Mesenchymal stem cell (in vitro differentiated cells and primary cell): ENCODE measurements at regions not wholly inside any gene's neighbourhood (a gene's known extent, or its start where the extent isn't known, plus 50 kb on each side); places are given as distances from the start of the nearest gene placed in this dataset.

Source experiments
- DNase-seq: peaks from one replicate; pipeline ENCODE4 v3.0.0-alpha.2; 2013
- H2AFZ ChIP-seq: one replicate; pipeline ENCODE4 v1.6.1; 2013; ENCODE audit warnings: low read depth, mild to moderate bottlenecking, control low read depth, inconsistent platforms, low read length, moderate library complexity
- H2AK5ac ChIP-seq: 2 replicates; pipeline ENCODE4 v1.6.1; 2013; ENCODE audit warnings: low read length, moderate library complexity, mild to moderate bottlenecking, inconsistent platforms; ENCODE audit not compliant: severe bottlenecking
- H2BK120ac ChIP-seq: one replicate; pipeline ENCODE4 v1.6.1; 2013; ENCODE audit warnings: low read depth, mild to moderate bottlenecking, inconsistent platforms, low read length, moderate library complexity
- H2BK12ac ChIP-seq, 2 experiments: one replicate each; pipeline ENCODE4 v1.6.1; 2013; ENCODE audit warnings: inconsistent platforms in 2 of 2, low read length in 2 of 2, mild to moderate bottlenecking in 2 of 2, moderate library complexity in 2 of 2, control low read depth in 1 of 2
- H2BK15ac ChIP-seq: one replicate; pipeline ENCODE4 v1.6.1; 2013; ENCODE audit warnings: mild to moderate bottlenecking, low read depth, inconsistent platforms; ENCODE audit not compliant: poor library complexity, severe bottlenecking
- H2BK5ac ChIP-seq: 2 replicates; pipeline ENCODE4 v1.6.1; 2013; ENCODE audit warnings: low read depth, mild to moderate bottlenecking, low read length, control low read depth, inconsistent platforms; ENCODE audit not compliant: poor library complexity, severe bottlenecking
- H3K14ac ChIP-seq, 2 experiments: one replicate each; pipeline ENCODE4 v1.6.1; 2013; ENCODE audit warnings: inconsistent platforms in 2 of 2, low read length in 2 of 2, control low read depth in 1 of 2, mild to moderate bottlenecking in 1 of 2, moderate library complexity in 1 of 2
- H3K18ac ChIP-seq, 2 experiments: one replicate each; pipeline ENCODE4 v1.6.1; 2013; ENCODE audit warnings: inconsistent platforms in 2 of 2, low read length in 2 of 2, control low read depth in 1 of 2, low read depth in 1 of 2, mild to moderate bottlenecking in 1 of 2
- H3K23ac ChIP-seq, 2 experiments: one replicate each; pipeline ENCODE4 v1.6.1; 2013; ENCODE audit warnings: inconsistent platforms in 2 of 2, low read length in 2 of 2, mild to moderate bottlenecking in 2 of 2, moderate library complexity in 2 of 2, control low read depth in 1 of 2
- H3K27ac ChIP-seq: 2 replicates; pipeline ENCODE4 v1.5.1; 2013; ENCODE audit warnings: mild to moderate bottlenecking, moderate library complexity, low read length, control low read depth, inconsistent platforms; ENCODE audit not compliant: poor library complexity, severe bottlenecking
- H3K27me3 ChIP-seq, 2 experiments: 2 replicates each; pipeline versions ENCODE4 v1.6.1 to v1.7.0; 2013; ENCODE audit warnings: low read length in 2 of 2, mild to moderate bottlenecking in 2 of 2, moderate library complexity in 2 of 2, control low read depth in 1 of 2, inconsistent platforms in 1 of 2; ENCODE audit not compliant: control insufficient read depth in 1 of 2, insufficient read depth in 1 of 2
- H3K36me3 ChIP-seq, 2 experiments: 2 replicates each; pipeline versions ENCODE4 v1.6.1 to v1.7.0; 2013; ENCODE audit warnings: low read length in 2 of 2, control low read depth in 1 of 2, inconsistent platforms in 1 of 2, low read depth in 1 of 2, mild to moderate bottlenecking in 1 of 2; ENCODE audit not compliant: insufficient read depth in 2 of 2, control insufficient read depth in 1 of 2
- H3K4ac ChIP-seq, 2 experiments: one replicate each; pipeline ENCODE4 v1.6.1; 2013; ENCODE audit warnings: inconsistent platforms in 2 of 2, low read length in 2 of 2, mild to moderate bottlenecking in 2 of 2, moderate library complexity in 2 of 2, control low read depth in 1 of 2, low read depth in 1 of 2
- H3K4me1 ChIP-seq: 2 replicates; pipeline ENCODE4 v1.6.1; 2013; ENCODE audit warnings: low read depth, low read length, control low read depth; ENCODE audit not compliant: control insufficient read depth, insufficient read depth
- H3K4me2 ChIP-seq: 2 replicates; pipeline ENCODE4 v1.6.1; 2013; ENCODE audit warnings: low read length, mild to moderate bottlenecking, inconsistent platforms; ENCODE audit not compliant: poor library complexity, severe bottlenecking
- H3K4me3 ChIP-seq, 2 experiments: 2 replicates each; pipeline versions ENCODE4 v1.5.1 to v1.7.0; 2013; ENCODE audit warnings: low read length in 2 of 2, mild to moderate bottlenecking in 2 of 2, control low read depth in 1 of 2, low read depth in 1 of 2; ENCODE audit not compliant: insufficient read depth in 1 of 2
- H3K79me1 ChIP-seq: replicated peaks from 2 replicates; pipeline ENCODE4 v1.6.1; 2013; ENCODE audit warnings: mild to moderate bottlenecking, control low read depth, low read length, inconsistent platforms; ENCODE audit not compliant: poor library complexity, severe bottlenecking
- H3K9ac ChIP-seq: 2 replicates; pipeline ENCODE4 v1.7.0; 2013; ENCODE audit warnings: mild to moderate bottlenecking, low read length, moderate library complexity
- H3K9me3 ChIP-seq: 2 replicates; pipeline ENCODE4 v1.7.0; 2013; ENCODE audit warnings: mild to moderate bottlenecking, low read length; ENCODE audit not compliant: control insufficient read depth
- H4K8ac ChIP-seq: one replicate; pipeline ENCODE4 v1.6.1; 2013; ENCODE audit warnings: inconsistent platforms, mild to moderate bottlenecking, low read length, moderate library complexity
- H4K91ac ChIP-seq: one replicate; pipeline ENCODE4 v1.6.1; 2013; ENCODE audit warnings: mild to moderate bottlenecking, low read length, inconsistent platforms
- WGBS: methylation state at CpG from one replicate; pipeline ENCODE4 v1.1.7; 2013; ENCODE audit warnings: mixed read lengths; 5-methylcytosine and 5-hydroxymethylcytosine counted together

- no peaks in the 10 kb centered on the region for H3K9me3 ChIP-seq
- H2BK15ac ChIP-seq = no peak overlapping the region
- 98% methylated on average over 9 of the region's 13 CpGs for WGBS
- no peak overlapping the region for H3K27ac ChIP-seq
- no peak overlapping the region for H2BK120ac ChIP-seq
- no peak for DNase-seq
- H3K4me2 ChIP-seq = no peak overlapping the region
- H3K9ac ChIP-seq = no peak overlapping the region
- no peak overlapping the region for H3K4me3 ChIP-seq
- H3K14ac ChIP-seq = no peak overlapping the region
- peak overlapping the region; percentile 7 for H2AFZ ChIP-seq
- H3K4ac ChIP-seq = no peak overlapping the region
- no peak overlapping the region for H4K8ac ChIP-seq
- H3K23ac ChIP-seq = no peak overlapping the region
- H2BK12ac ChIP-seq = no peak overlapping the region
- H2AK5ac ChIP-seq = no peak overlapping the region
- no peaks in the 10 kb centered on the region for H3K79me1 ChIP-seq
- H2BK5ac ChIP-seq = no peak overlapping the region
- no peaks in the 10 kb centered on the region for H3K36me3 ChIP-seq
- no peak overlapping the region for H4K91ac ChIP-seq
- no peaks in the 10 kb centered on the region for H3K4me1 ChIP-seq
- H3K18ac ChIP-seq = no peak overlapping the region
- no peaks in the 10 kb centered on the region for H3K27me3 ChIP-seq
Observed at GRCh38 chr2:122273785-122274419, 518.5 kb downstream of the TSN start.

DNA sequence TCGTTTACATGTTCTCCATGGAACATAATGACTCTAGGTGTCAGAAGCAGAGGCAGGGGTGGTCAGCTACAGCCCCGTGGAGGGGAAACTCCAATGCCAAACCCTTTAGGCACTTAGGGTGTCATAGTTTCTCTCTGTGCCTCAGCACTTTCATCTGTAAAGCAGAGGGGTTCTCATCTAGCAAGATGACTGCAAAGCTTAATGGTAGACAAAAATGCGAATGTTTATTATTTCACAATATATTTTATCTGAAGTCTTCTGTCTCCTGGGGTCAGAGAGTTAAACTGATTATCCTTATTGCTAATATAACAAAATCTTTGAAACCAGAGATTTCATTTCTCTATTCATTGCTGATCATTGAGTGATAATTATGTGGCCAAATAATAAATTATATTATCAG is 522.5 kb downstream of the TSN start:
- no peak overlapping the region for H2BK120ac ChIP-seq
- no peaks in the 10 kb centered on the region for H3K4me1 ChIP-seq
- H2AFZ ChIP-seq = no peak overlapping the region
- H3K4ac ChIP-seq = no peak overlapping the region
- H2BK5ac ChIP-seq = no peak overlapping the region
- no peak overlapping the region for H3K18ac ChIP-seq
- H2BK15ac ChIP-seq = no peak overlapping the region
- H4K91ac ChIP-seq = no peak overlapping the region
- peaks cover 6% of the 10 kb centered on the region for H3K9me3 ChIP-seq
- no peak overlapping the region for H4K8ac ChIP-seq
- no peak overlapping the region for H3K4me3 ChIP-seq
- H3K27me3 ChIP-seq = no peaks in the 10 kb centered on the region
- no peak overlapping the region for H3K23ac ChIP-seq
- H3K14ac ChIP-seq = no peak overlapping the region
- no peak overlapping the region for H3K27ac ChIP-seq
- H3K79me1 ChIP-seq = no peaks in the 10 kb centered on the region
- H2AK5ac ChIP-seq = no peak overlapping the region
- no peaks in the 10 kb centered on the region for H3K36me3 ChIP-seq
- 76% methylated on average over 2 of the region's 3 CpGs for WGBS
- H3K9ac ChIP-seq = no peak overlapping the region
- no peak for DNase-seq
- no peak overlapping the region for H3K4me2 ChIP-seq
- no peak overlapping the region for H2BK12ac ChIP-seq

GRCh38 chr2:122300758-122301157 is 545.3 kb downstream of the TSN start:
- WGBS = 71% methylated on average over 3 of the region's 3 CpGs
- no peak overlapping the region for H3K4ac ChIP-seq
- H3K27me3 ChIP-seq = no peaks in the 10 kb centered on the region
- no peak overlapping the region for H3K27ac ChIP-seq
- H2BK12ac ChIP-seq = no peak overlapping the region
- no peak overlapping the region for H4K8ac ChIP-seq
- no peak overlapping the region for H3K14ac ChIP-seq
- H3K23ac ChIP-seq = no peak overlapping the region
- H3K9me3 ChIP-seq = peaks cover 29% of the 10 kb centered on the region
- H3K36me3 ChIP-seq = no peaks in the 10 kb centered on the region
- H2AFZ ChIP-seq = no peak overlapping the region
- no peaks in the 10 kb centered on the region for H3K79me1 ChIP-seq
- no peak overlapping the region for H3K9ac ChIP-seq
- no peak overlapping the region for H3K18ac ChIP-seq
- no peaks in the 10 kb centered on the region for H3K4me1 ChIP-seq
- H3K4me2 ChIP-seq = no peak overlapping the region
- no peak overlapping the region for H4K91ac ChIP-seq
- H2AK5ac ChIP-seq = no peak overlapping the region
- no peak overlapping the region for H2BK5ac ChIP-seq
- no peak overlapping the region for H2BK15ac ChIP-seq
- H2BK120ac ChIP-seq = no peak overlapping the region
- no peak for DNase-seq
- no peak overlapping the region for H3K4me3 ChIP-seq

DNA sequence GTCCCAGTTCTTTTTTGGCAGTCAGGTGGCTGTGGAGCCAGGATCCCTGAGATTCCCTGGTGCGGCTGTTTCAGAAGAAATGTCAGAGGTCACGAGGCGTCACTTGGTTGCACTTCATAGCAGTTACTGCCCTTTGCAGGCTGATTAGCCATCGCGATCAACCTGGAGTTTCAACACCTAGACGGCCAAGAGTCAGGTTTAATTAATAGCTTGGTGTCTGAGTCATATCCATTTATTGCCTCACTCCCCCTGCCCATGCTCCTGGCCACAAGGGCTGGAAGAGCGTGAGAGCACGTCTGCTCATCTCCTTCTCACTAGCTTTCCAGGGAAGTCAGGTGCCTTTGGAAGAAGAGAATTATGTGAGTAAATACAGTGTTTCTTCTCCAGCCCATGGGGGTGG is 552.3 kb downstream of the TSN start:
- Histone ChIP-seq H3K27ac (no peak overlapping the region), H2AK5ac (no peak overlapping the region), H3K18ac (no peak overlapping the region), H4K91ac (no peak overlapping the region), H3K14ac (no peak overlapping the region), H3K4me1 (no peaks in the 10 kb centered on the region), H3K79me1 (no peaks in the 10 kb centered on the region), H3K27me3 (no peaks in the 10 kb centered on the region), H3K4ac (no peak overlapping the region), H2AFZ (no peak overlapping the region), H2BK5ac (no peak overlapping the region), H4K8ac (no peak overlapping the region), H3K23ac (no peak overlapping the region), H2BK15ac (no peak overlapping the region), H3K36me3 (no peaks in the 10 kb centered on the region), H3K4me3 (no peak overlapping the region), H3K4me2 (no peak overlapping the region), H2BK12ac (no peak overlapping the region), H3K9ac (no peak overlapping the region), H3K9me3 (peaks cover 6% of the 10 kb centered on the region), H2BK120ac (no peak overlapping the region)
- DNase-seq = no peak
- 83% methylated on average over 8 of the region's 8 CpGs for WGBS
